H1 (cell line): ENCODE measurements at regions not wholly inside any gene's neighbourhood (a gene's known extent, or its start where the extent isn't known, plus 50 kb on each side); places are given as distances from the start of the nearest gene placed in this dataset.

Experiments
- CTCF ChIA-PET: fragments of 300-600 bp; sonication (Branson Sonifier 250); formaldehyde crosslinking; loops from one replicate; lab custom pipeline; 2021; ENCODE audit not compliant: partially characterized antibody; lab: Charles Lee
- POLR2A ChIA-PET: fragments of 300-600 bp; sonication (Branson Sonifier 250); formaldehyde crosslinking; loops from one replicate; lab custom pipeline; 2021; ENCODE audit warnings: inconsistent platforms; ENCODE audit not compliant: partially characterized antibody; lab: Charles Lee
- DNase-seq, 2 experiments: peaks; one replicate each; pipeline versions ENCODE4 v3.0.0 to v3.0.0-alpha.2; 2010 to 2022; ENCODE audit warnings: low spot score in 2 of 2, low read depth in 1 of 2, mixed read lengths in 1 of 2
- FAIRE-seq: peaks from 2 replicates; lab custom pipeline; 2011; peaks lifted over from hg19 to GRCh38; lab: Jason Lieb, UNC
- H2AFZ ChIP-seq: 2 replicates; pipeline ENCODE4 v1.8.1; 2012; ENCODE audit warnings: low read length, inconsistent platforms
- H2AK5ac ChIP-seq: 2 replicates; pipeline ENCODE4 v1.6.1; 2013; ENCODE audit warnings: low read depth, low read length
- H2BK120ac ChIP-seq: replicated peaks from 2 replicates; pipeline ENCODE3; 2013; ENCODE audit warnings: low read depth, low read length, inconsistent platforms
- H2BK12ac ChIP-seq: 2 replicates; pipeline ENCODE4 v1.6.1; 2013; ENCODE audit warnings: low read depth, low read length
- H2BK15ac ChIP-seq: 2 replicates; pipeline ENCODE4 v1.6.1; 2013; ENCODE audit warnings: low read length
- H2BK20ac ChIP-seq: 2 replicates; pipeline ENCODE4 v1.6.1; 2013; ENCODE audit warnings: low read length
- H2BK5ac ChIP-seq: 2 replicates; pipeline ENCODE4 v1.6.1; 2013; ENCODE audit warnings: low read depth, low read length
- H3K14ac ChIP-seq: 2 replicates; pipeline ENCODE4 v1.6.1; 2013; ENCODE audit warnings: inconsistent platforms; ENCODE audit not compliant: insufficient read length
- H3K18ac ChIP-seq: 2 replicates; pipeline ENCODE4 v1.6.1; 2013; ENCODE audit warnings: low read length; ENCODE audit errors: extremely low read depth
- H3K23ac ChIP-seq: 2 replicates; pipeline ENCODE4 v1.6.1; 2013; ENCODE audit warnings: inconsistent platforms; ENCODE audit not compliant: insufficient read length
- H3K23me2 ChIP-seq: 2 replicates; pipeline ENCODE4 v1.6.1; 2013; ENCODE audit warnings: low read depth, low read length
- H3K27ac ChIP-seq: 2 replicates; pipeline ENCODE4 v1.6.1; 2011; ENCODE audit warnings: low read depth, low read length, inconsistent platforms
- H3K27me3 ChIP-seq, 4 experiments: replicated peaks in 1 of 4; 1 replicate in 1 of 4; 2 replicates in 3 of 4; pipeline versions ENCODE4 v1.6.1 to v1.8.1; 2011 to 2013; ENCODE audit warnings: low read length in 3 of 4, mild to moderate bottlenecking in 3 of 4, inconsistent platforms in 2 of 4, mixed read lengths in 2 of 4, moderate library complexity in 1 of 4; ENCODE audit not compliant: control insufficient read depth in 3 of 4, insufficient read depth in 3 of 4; ENCODE audit errors: extremely low read depth in 1 of 4
- H3K36me3 ChIP-seq, 4 experiments: 2 replicates each; pipeline versions ENCODE4 v1.6.1 to v1.8.1; 2011 to 2013; ENCODE audit warnings: mild to moderate bottlenecking in 4 of 4, low read length in 3 of 4, moderate library complexity in 2 of 4, control low read depth in 1 of 4, inconsistent platforms in 1 of 4; ENCODE audit not compliant: insufficient read depth in 4 of 4, control insufficient read depth in 2 of 4
- H3K4ac ChIP-seq: replicated peaks from 2 replicates; pipeline ENCODE3; 2013; ENCODE audit warnings: low read length, low read depth, mixed read lengths, inconsistent platforms; ENCODE audit not compliant: insufficient read length
- H3K4me1 ChIP-seq, 4 experiments: replicated peaks in 1 of 4; 1 replicate in 1 of 4; 2 replicates in 3 of 4; pipeline versions ENCODE4 v1.6.1 to v1.8.1; 2011 to 2013; ENCODE audit warnings: low read length in 3 of 4, inconsistent platforms in 2 of 4, mixed read lengths in 1 of 4; ENCODE audit not compliant: insufficient read depth in 4 of 4, control insufficient read depth in 3 of 4
- H3K4me2 ChIP-seq, 2 experiments: 2 replicates each; pipeline versions ENCODE4 v1.6.1 to v1.8.1; 2011 to 2013; ENCODE audit warnings: low read depth in 2 of 2, low read length in 2 of 2, control low read depth in 1 of 2, inconsistent platforms in 1 of 2, mild to moderate bottlenecking in 1 of 2; ENCODE audit not compliant: insufficient read depth in 1 of 2
- H3K4me3 ChIP-seq, 4 experiments: fragments of 200-600, 300-600 bp in 1 of 4; sonication (generic), shearing (Covaris generic), sonication (Bioruptor Twin) in 1 of 4; 2 replicates each; pipeline versions ENCODE4 v1.5.1 to v1.8.1; 2011 to 2016; ENCODE audit warnings: low read length in 4 of 4, low read depth in 3 of 4, control low read depth in 2 of 4, inconsistent platforms in 2 of 4, mild to moderate bottlenecking in 2 of 4, mixed read lengths in 1 of 4, moderate library complexity in 1 of 4; ENCODE audit not compliant: insufficient read depth in 2 of 4; ENCODE audit errors: extremely low read depth in 1 of 4
- H3K56ac ChIP-seq: replicated peaks from 2 replicates; pipeline ENCODE3; 2013; ENCODE audit warnings: low read depth, mild to moderate bottlenecking, mixed read lengths, low read length, inconsistent platforms; ENCODE audit not compliant: insufficient read length
- H3K79me1 ChIP-seq: 2 replicates; pipeline ENCODE4 v1.6.1; 2013; ENCODE audit warnings: low read depth, low read length, control low read depth
- H3K79me2 ChIP-seq, 2 experiments: 2 replicates each; pipeline versions ENCODE4 v1.6.1 to v1.8.1; 2012 to 2013; ENCODE audit warnings: low read length in 2 of 2, mild to moderate bottlenecking in 2 of 2, inconsistent platforms in 1 of 2; ENCODE audit not compliant: insufficient read depth in 2 of 2, control insufficient read depth in 1 of 2
- H3K9ac ChIP-seq, 4 experiments: replicated peaks in 1 of 4; 1 replicate in 1 of 4; 2 replicates in 3 of 4; pipeline versions ENCODE4 v1.6.1 to v1.8.1; 2011 to 2013; ENCODE audit warnings: low read depth in 3 of 4, low read length in 3 of 4, control low read depth in 2 of 4, mild to moderate bottlenecking in 2 of 4, moderate library complexity in 2 of 4, inconsistent platforms in 1 of 4; ENCODE audit errors: extremely low read depth in 1 of 4
- H3K9me3 ChIP-seq, 2 experiments: 2 replicates each; pipeline versions ENCODE4 v1.6.1 to v1.8.1; 2012 to 2013; ENCODE audit warnings: mild to moderate bottlenecking in 2 of 2, moderate library complexity in 2 of 2, control low read depth in 1 of 2, inconsistent platforms in 1 of 2, low read depth in 1 of 2, low read length in 1 of 2, mixed read lengths in 1 of 2; ENCODE audit not compliant: insufficient read depth in 2 of 2
- H4K20me1 ChIP-seq, 2 experiments: replicated peaks in 1 of 2; 2 replicates each; pipeline versions ENCODE3 to v1.8.1; 2011 to 2013; ENCODE audit warnings: inconsistent platforms in 2 of 2, low read length in 2 of 2, mild to moderate bottlenecking in 1 of 2; ENCODE audit not compliant: insufficient read depth in 2 of 2, control insufficient read depth in 1 of 2
- H4K5ac ChIP-seq: 2 replicates; pipeline ENCODE4 v1.6.1; 2013; ENCODE audit warnings: low read length, low read depth, mixed read lengths, inconsistent platforms; ENCODE audit not compliant: insufficient read length
- H4K8ac ChIP-seq: 2 replicates; pipeline ENCODE4 v1.8.0; 2013; ENCODE audit warnings: mild to moderate bottlenecking, moderate library complexity, low read length, inconsistent platforms; ENCODE audit not compliant: insufficient read depth; ENCODE audit errors: extremely low read depth
- H4K91ac ChIP-seq: replicated peaks from 2 replicates; pipeline ENCODE3; 2013; ENCODE audit warnings: low read length, mixed read lengths, inconsistent platforms; ENCODE audit not compliant: insufficient read length
- ATF2 ChIP-seq: IDR thresholded peaks from 2 replicates; pipeline ENCODE4 v1.6.1; 2012; ENCODE audit warnings: low read length, inconsistent platforms
- CBX8 ChIP-seq: fragments of 300-800, 300-1000 bp; sonication (generic); IDR thresholded peaks from 2 replicates; pipeline ENCODE4 v1.7.1; 2016; ENCODE audit warnings: low read depth, low read length, borderline replicate concordance
- CHD1 ChIP-seq: IDR thresholded peaks from 2 replicates; pipeline ENCODE4 v1.6.1; 2012; ENCODE audit warnings: low read depth, low read length, improper control_type of control experiment
- FOSL1 ChIP-seq: IDR thresholded peaks from 2 replicates; pipeline ENCODE4 v1.6.1; 2011; ENCODE audit warnings: mild to moderate bottlenecking, low read depth, low read length, moderate library complexity; ENCODE audit not compliant: insufficient read depth
- NANOG ChIP-seq: IDR thresholded peaks from 2 replicates; pipeline ENCODE4 v1.6.1; 2011; ENCODE audit warnings: low read length, low read depth, mild to moderate bottlenecking, inconsistent platforms; ENCODE audit not compliant: insufficient read depth, poor library complexity, severe bottlenecking
- SAP30 ChIP-seq: fragments of 300-600 bp; sonication (generic); IDR thresholded peaks from 2 replicates; pipeline ENCODE4 v1.7.1; 2012; ENCODE audit warnings: low read length, moderate library complexity, mild to moderate bottlenecking, inconsistent platforms; ENCODE audit not compliant: insufficient read depth, insufficient replicate concordance
- SRF ChIP-seq: IDR thresholded peaks from 2 replicates; pipeline ENCODE4 v1.6.1; 2011; ENCODE audit warnings: mild to moderate bottlenecking, low read depth, low read length, moderate library complexity
- TBP ChIP-seq: IDR thresholded peaks from 2 replicates; pipeline ENCODE4 v1.6.1; 2011; ENCODE audit warnings: low read depth, low read length, improper control_type of control experiment
- WGBS, 2 experiments: shearing (Covaris generic) in 1 of 2; methylation state at CpG; one replicate each; pipeline versions ENCODE4 v1.1.6 to v1.1.7; 2013 to 2015; ENCODE audit warnings: low lambda C conversion rate in 2 of 2, mixed read lengths in 2 of 2, inconsistent platforms in 1 of 2, low coverage in 1 of 2, missing lambda C conversion rate in 1 of 2; ENCODE audit not compliant: insufficient replicate concordance in 2 of 2, insufficient coverage in 1 of 2, insufficient read length in 1 of 2; ENCODE audit errors: extremely low coverage in 1 of 2, missing lambda C conversion rate in 1 of 2; 5-methylcytosine and 5-hydroxymethylcytosine counted together

GRCh38 chr5:68777135-68777534 lies 316.7 kb upstream of the SLC30A5 start:
- Histone ChIP-seq H2BK12ac (no peak overlapping the region), H3K4me1 (no peaks in the 10 kb centered on the region), H4K5ac (no peak overlapping the region), H3K27ac (no peak overlapping the region), H3K9ac (no peak overlapping the region), H3K18ac (no peak overlapping the region), H2AK5ac (no peak overlapping the region), H3K4ac (no peak overlapping the region), H2AFZ (no peak overlapping the region), H2BK120ac (no peak overlapping the region), H4K91ac (no peak overlapping the region), H2BK15ac (no peak overlapping the region), H3K4me3 (no peak overlapping the region), H3K36me3 (no peaks in the 10 kb centered on the region; a peak in 1 of 8 replicates), H3K4me2 (no peak overlapping the region), H3K79me1 (no peaks in the 10 kb centered on the region), H3K23ac (no peak overlapping the region), H2BK20ac (no peak overlapping the region), H3K27me3 (no peaks in the 10 kb centered on the region), H4K20me1 (no peaks in the 10 kb centered on the region), H3K79me2 (no peaks in the 10 kb centered on the region), H3K14ac (no peak overlapping the region), H2BK5ac (no peak overlapping the region), H3K9me3 (no peaks in the 10 kb centered on the region), H3K56ac (no peak overlapping the region), H4K8ac (no peak overlapping the region), H3K23me2 (no peaks in the 10 kb centered on the region; the same call in 1 of the 2 replicates)
- ChIA-PET POLR2A (no interaction called here), CTCF (interaction anchor here (1.0 kb wide), 1 partner anchor 186 kb away, joined by 3 read pairs; no protein-coding TSS in a partner anchor)
- no peak for DNase-seq
- FAIRE-seq = no peak
- WGBS, 2 experiments = 71% methylated on average over 2 of the region's 2 CpGs; no CpG with 5 or more reads in 1 of the 2 experiments
- TF ChIP-seq SAP30 (no peak), SRF (no peak), ATF2 (no peak), TBP (no peak), FOSL1 (no peak), CHD1 (no peak), NANOG (no peak), CBX8 (no peak)
